ENCODE measurements at regions not wholly inside any gene's neighbourhood (a gene's known extent, or its start where the extent isn't known, plus 50 kb on each side); places are given as distances from the start of the nearest gene placed in this dataset.
"Not testable (repeated sequence)": the region's sequence is repeated elsewhere in the genome, so short reads cannot be mapped to it uniquely, and the experiment has no call there.

DNA sequence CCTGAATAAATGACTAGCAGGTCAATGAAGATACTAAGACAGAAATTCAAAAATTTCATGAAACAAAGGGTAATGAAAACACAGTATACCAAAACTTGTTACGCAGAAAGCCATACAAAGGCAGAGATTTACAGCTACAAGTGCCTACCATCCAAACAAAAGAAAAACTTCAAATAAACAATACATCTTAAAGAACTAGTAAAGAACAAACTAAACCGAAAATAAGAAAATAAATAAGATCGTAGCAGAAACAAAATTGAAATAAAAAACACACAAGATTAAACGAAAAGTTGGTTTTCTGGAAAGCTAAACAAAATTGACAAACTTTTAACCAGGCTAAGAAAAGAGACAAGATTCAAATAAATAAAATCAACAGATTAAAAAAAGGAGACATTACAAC is 51.5 kb downstream of the VPREB1 start:
- not testable (repeated sequence) for H3K27ac ChIP-seq; H3K27me3 ChIP-seq; H3K4me1 ChIP-seq; H3K36me3 ChIP-seq; DNase-seq (ENCODE audit: low spot score); H3K9me3 ChIP-seq; H3K4me3 ChIP-seq

DNA sequence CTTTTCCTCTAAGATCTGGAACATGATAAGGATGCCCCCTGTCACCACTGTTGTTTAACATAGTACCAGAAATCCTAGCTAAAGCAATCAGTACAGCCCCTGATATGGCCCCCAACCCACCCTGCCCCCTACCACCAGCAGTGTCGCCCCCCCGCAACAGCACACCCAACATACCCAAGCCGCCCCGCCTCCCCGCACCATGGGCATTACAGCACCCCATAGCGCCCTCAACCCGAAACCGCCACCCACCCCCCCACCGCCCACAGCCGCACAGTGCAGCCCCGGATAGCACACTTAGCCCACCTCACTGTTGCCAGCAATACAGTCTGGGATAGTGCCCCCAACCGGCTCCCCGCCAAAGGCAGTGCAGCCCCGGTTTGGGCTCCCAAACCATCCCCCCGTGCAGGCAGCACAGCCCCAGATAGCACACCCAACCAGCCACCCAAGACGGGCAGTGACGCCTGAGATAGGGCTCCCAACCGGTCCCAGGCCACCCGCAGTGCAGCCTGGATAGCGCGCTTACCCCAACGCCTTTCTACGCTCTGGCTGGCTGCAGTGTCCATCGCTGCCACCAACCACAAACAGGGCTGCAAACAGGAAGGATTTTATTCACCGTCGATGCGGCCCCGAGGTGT is 52.7 kb downstream of the VPREB1 start:
- H3K27me3 ChIP-seq; H3K36me3 ChIP-seq; H3K9me3 ChIP-seq; DNase-seq (ENCODE audit: low spot score); H3K4me1 ChIP-seq: not testable (repeated sequence)
- H3K4me3 ChIP-seq = peak overlapping the region; percentile 70 to 93
- H3K27ac ChIP-seq = peak overlapping the region; percentile 75 to 76

DNA sequence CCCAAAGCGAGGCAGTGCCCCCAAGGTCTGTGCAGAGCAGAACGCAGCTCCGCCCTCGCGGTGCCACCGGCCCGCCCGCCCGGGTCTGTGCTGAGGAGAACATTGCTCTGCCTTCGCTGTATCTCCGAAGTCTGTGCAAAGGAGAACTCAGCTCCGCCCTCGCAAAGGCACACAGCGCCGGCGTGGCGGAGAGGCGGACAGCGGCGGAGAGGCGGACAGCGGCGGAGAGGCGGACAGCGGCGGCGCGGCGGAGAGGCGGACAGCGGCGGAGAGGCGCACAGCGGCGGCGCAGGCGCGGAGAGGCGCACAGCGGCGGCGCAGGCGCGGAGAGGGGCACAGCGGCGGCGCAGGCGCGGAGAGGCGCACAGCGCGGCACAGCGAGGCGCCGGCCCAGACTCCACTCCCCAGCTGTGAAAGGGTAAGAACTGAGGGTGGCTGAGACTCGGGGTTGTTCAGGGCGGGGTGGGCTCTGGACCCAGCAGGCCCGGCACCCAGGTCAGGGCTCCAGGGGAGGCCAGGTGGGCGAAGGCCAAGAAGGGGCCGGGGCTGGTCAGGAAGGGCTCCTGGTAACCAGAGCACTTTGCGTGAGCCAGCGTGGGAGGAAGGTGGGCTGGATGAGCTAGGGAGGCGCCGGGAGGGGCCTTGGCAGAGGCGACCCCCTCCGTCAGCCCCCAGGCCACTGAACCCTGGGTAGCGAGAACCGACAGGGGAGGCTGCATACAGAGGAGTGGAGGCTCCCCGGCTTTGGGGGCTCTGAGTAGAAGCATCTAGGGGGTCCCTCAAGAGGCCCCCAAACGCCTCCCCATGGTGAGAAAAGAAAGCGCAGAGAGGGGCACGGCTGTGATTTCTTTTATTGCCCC is 53.4 kb downstream of the VPREB1 start:
- not testable (repeated sequence) for H3K36me3 ChIP-seq; DNase-seq (ENCODE audit: low spot score); H3K4me1 ChIP-seq; H3K27me3 ChIP-seq; H3K9me3 ChIP-seq
- peak overlapping the region; percentile 75 to 76 for H3K27ac ChIP-seq
- TF ChIP-seq, protein P1, sequence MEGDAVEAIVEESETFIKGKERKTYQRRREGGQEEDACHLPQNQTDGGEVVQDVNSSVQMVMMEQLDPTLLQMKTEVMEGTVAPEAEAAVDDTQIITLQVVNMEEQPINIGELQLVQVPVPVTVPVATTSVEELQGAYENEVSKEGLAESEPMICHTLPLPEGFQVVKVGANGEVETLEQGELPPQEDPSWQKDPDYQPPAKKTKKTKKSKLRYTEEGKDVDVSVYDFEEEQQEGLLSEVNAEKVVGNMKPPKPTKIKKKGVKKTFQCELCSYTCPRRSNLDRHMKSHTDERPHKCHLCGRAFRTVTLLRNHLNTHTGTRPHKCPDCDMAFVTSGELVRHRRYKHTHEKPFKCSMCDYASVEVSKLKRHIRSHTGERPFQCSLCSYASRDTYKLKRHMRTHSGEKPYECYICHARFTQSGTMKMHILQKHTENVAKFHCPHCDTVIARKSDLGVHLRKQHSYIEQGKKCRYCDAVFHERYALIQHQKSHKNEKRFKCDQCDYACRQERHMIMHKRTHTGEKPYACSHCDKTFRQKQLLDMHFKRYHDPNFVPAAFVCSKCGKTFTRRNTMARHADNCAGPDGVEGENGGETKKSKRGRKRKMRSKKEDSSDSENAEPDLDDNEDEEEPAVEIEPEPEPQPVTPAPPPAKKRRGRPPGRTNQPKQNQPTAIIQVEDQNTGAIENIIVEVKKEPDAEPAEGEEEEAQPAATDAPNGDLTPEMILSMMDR (IDR thresholded peaks at IDR 0.05) = peak in 1 of 2 donors; percentile 38
- H3K4me3 ChIP-seq = peak overlapping the region; percentile 70 to 93

DNA sequence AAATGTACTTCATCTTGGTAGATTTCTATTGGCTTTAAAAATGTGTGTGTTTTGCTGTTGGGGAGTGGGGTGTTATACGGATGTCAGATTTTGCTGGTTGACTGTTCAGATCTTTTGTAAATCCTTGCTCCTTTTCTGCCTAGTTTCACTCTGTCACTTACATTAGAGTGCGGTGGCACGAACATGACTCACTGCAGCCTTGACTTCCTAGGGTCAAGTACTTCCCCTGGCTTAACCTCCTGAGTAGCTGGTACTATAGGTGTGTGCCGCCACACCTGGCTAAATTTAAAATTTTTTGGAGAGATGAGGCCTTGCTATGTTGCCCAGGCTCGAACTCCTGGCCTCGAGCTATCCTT is 54.0 kb downstream of the VPREB1 start:
- not testable (repeated sequence) for DNase-seq (ENCODE audit: low spot score); H3K27me3 ChIP-seq; H3K4me1 ChIP-seq; H3K36me3 ChIP-seq; H3K9me3 ChIP-seq
- H3K27ac ChIP-seq = peak overlapping the region in 1 of 2 donors; percentile 75
- peak overlapping the region; percentile 70 to 93 for H3K4me3 ChIP-seq

DNA sequence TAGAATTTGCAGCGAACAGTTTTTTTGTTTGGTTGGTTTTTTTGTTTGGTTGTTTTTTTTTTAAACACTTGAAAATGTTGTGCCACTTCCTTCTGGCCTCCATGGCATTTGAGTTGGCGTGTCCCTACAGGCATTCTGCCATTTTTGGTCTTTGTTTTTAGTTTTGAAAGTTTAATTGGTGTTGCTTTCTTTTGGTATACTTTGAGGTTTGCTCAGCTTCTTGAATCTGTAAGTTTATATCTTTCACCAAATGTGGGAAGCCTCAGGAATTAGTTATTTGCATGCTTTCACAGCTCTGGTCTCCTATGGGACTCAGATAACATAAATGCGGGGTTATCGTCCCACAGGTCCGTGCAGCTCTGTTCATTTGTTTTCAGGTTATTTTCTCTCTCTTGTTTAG is 55.9 kb downstream of the VPREB1 start:
- not testable (repeated sequence) for H3K9me3 ChIP-seq; DNase-seq (ENCODE audit: low spot score); H3K4me1 ChIP-seq; H3K27me3 ChIP-seq; H3K27ac ChIP-seq; H3K4me3 ChIP-seq; H3K36me3 ChIP-seq

DNA sequence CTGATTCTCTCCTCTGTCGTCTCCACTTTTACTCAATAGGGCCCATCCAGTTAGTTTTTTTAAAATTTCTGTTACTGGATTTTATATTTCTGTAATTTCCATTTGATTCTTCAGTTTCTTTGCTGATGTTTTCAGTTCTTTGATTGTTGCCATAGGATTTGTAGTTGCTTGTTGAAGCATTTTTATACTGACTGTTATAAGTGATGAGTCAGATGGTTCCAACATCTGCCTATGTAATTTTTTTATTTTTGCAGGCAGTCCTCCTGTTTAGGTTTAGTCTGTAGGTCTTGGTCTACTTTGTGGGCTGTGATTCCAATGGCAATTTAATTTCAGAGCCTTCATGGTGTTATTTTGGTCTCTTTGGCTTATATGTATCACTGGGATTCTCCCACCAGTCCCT is 56.4 kb downstream of the VPREB1 start:
- not testable (repeated sequence) for DNase-seq (ENCODE audit: low spot score); H3K27me3 ChIP-seq; H3K4me3 ChIP-seq; H3K9me3 ChIP-seq; H3K27ac ChIP-seq; H3K4me1 ChIP-seq; H3K36me3 ChIP-seq

DNA sequence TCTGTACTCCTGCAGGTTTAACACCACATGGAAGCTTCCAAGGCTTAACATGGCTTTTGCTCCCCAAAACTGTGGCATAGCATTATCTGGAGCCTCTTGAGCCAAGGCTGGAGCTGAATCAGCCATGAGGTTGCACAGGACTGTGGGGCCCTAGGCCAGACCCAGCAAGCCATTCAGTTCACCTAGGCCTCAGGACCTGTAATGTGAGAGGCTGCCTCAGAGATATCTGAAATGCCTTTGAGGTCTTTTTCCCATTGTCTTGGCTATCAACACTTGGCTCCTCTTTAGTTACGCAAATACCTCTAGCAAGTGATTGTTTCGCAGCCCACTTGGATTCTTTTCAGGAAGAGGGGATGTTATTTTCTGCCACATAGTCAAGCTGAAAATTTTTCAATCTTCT is 72.0 kb downstream of the VPREB1 start:
- TF ChIP-seq, protein P1 (IDR thresholded peaks at IDR 0.05) = no peak
- Histone ChIP-seq H3K9me3 (no peaks in the 10 kb centered on the region), H3K4me3 (no peak overlapping the region), H3K27ac (no peak overlapping the region), H3K27me3 (no peaks in the 10 kb centered on the region), H3K4me1 (no peaks in the 10 kb centered on the region), H3K36me3 (peaks cover 32% of the 10 kb centered on the region)
- DNase-seq (ENCODE audit: low spot score) = no peak

DNA sequence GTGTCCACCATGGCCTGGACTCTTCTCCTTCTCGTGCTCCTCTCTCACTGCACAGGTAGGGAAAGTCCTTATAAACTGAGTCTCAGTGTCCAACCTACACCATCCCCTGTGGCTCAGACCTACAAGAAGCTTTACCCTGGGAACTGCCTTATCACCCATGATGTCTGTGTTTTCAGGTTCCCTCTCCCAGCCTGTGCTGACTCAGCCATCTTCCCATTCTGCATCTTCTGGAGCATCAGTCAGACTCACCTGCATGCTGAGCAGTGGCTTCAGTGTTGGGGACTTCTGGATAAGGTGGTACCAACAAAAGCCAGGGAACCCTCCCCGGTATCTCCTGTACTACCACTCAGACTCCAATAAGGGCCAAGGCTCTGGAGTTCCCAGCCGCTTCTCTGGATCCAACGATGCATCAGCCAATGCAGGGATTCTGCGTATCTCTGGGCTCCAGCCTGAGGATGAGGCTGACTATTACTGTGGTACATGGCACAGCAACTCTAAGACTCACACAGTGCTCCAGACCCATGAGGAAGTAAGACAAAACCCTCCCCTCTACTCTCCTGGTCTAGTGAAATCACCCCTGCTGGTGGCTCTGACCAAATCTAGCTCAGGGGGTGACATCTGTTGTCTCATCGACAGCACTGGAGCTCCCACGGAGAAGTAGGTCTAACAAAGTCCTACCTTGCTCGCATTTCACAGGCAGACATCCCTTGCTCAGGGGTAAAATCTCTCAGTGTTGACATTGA is 74.3 kb downstream of the VPREB1 start:
- no peak for DNase-seq (ENCODE audit: low spot score)
- H3K9me3 ChIP-seq = no peaks in the 10 kb centered on the region
- no peaks in the 10 kb centered on the region for H3K27me3 ChIP-seq
- no peak overlapping the region for H3K27ac ChIP-seq
- TF ChIP-seq, protein P1 (IDR thresholded peaks at IDR 0.05) = no peak
- peaks cover 32% of the 10 kb centered on the region for H3K36me3 ChIP-seq
- H3K4me1 ChIP-seq = no peaks in the 10 kb centered on the region
- no peak overlapping the region for H3K4me3 ChIP-seq
